ENCODE measurements at regions not wholly inside any gene's neighbourhood (a gene's known extent, or its start where the extent isn't known, plus 50 kb on each side); places are given as distances from the start of the nearest gene placed in this dataset.

GRCh38 chr13:88866195-88866594 is 1195.0 kb downstream of the SLITRK5 start:
- DNase-seq (ENCODE audit: low read depth in 1 of 2, low spot score in 1 of 2), result no peak
- ChIA-PET CTCF (no interaction called here), POLR2A (no interaction called here)
- Histone ChIP-seq H3K9me3 (no peaks in the 10 kb centered on the region), H3K27ac (no peak overlapping the region), H3K4me3 (no peak overlapping the region), H3K4me1 (no peaks in the 10 kb centered on the region), H3K4me2 (no peak overlapping the region)
- WGBS (ENCODE audit: missing lambda C conversion rate), result 16% methylated on average over 5 of the region's 5 CpGs
- no peak for FAIRE-seq
- ATAC-seq, result no peak
- no peak for TF ChIP-seq CTCF (IDR thresholded peaks at IDR 0.05)
- TF ChIP-seq CBX8 (IDR thresholded peaks at IDR 0.05), result no peak
- TF ChIP-seq E2F6 (IDR thresholded peaks at IDR 0.05; ENCODE audit: borderline replicate concordance, low read depth), result no peak
- no peak for TF ChIP-seq TP53 (CRISPR knock-in tag; IDR thresholded peaks at IDR 0.05)
- TF ChIP-seq POLR2A (IDR thresholded peaks at IDR 0.05; ENCODE audit: low read length), result no peak
- TF ChIP-seq CHD4 (IDR thresholded peaks at IDR 0.05; ENCODE audit: borderline replicate concordance), result no peak
- no peak for TF ChIP-seq ZC3H11A (IDR thresholded peaks at IDR 0.05)

- Histone ChIP-seq H3K4me1 (no peaks in the 10 kb centered on the region), H3K27ac (no peak overlapping the region), H3K9me3 (no peaks in the 10 kb centered on the region), H3K4me3 (no peak overlapping the region), H3K4me2 (no peak overlapping the region)
- no peak for ATAC-seq
- no peak for FAIRE-seq
- no peak for TF ChIP-seq REST (IDR thresholded peaks at IDR 0.05)
- TF ChIP-seq TFCP2L1 (CRISPR knock-in tag; IDR thresholded peaks at IDR 0.05), result no peak
- TF ChIP-seq EHF (CRISPR knock-in tag; IDR thresholded peaks at IDR 0.05), result no peak
- no peak for TF ChIP-seq HDAC2 (IDR thresholded peaks at IDR 0.05)
- no peak for TF ChIP-seq USF2 (IDR thresholded peaks at IDR 0.05)
- TF ChIP-seq BCL3 (IDR thresholded peaks at IDR 0.05), result no peak
- TF ChIP-seq ZNF302 (CRISPR knock-in tag; IDR thresholded peaks at IDR 0.05), result no peak
- no peak for TF ChIP-seq TP53 (CRISPR knock-in tag; IDR thresholded peaks at IDR 0.05)
- TF ChIP-seq CHD4 (IDR thresholded peaks at IDR 0.05; ENCODE audit: borderline replicate concordance), result no peak
- no peak for TF ChIP-seq EHMT2 (IDR thresholded peaks at IDR 0.05; ENCODE audit: low read depth)
- TF ChIP-seq PBX3 (IDR thresholded peaks at IDR 0.05), result no peak
- TF ChIP-seq SREBF2 (IDR thresholded peaks at IDR 0.05), result no peak
- TF ChIP-seq RFX5 (IDR thresholded peaks at IDR 0.05), result no peak
- no peak for TF ChIP-seq ZFP36 (IDR thresholded peaks at IDR 0.05; ENCODE audit: borderline replicate concordance, partially characterized antibody)
- no peak for TF ChIP-seq RARB (CRISPR knock-in tag; IDR thresholded peaks at IDR 0.05)
- TF ChIP-seq HOXB13 (CRISPR knock-in tag; IDR thresholded peaks at IDR 0.05; ENCODE audit: low read depth), result no peak
- no peak for TF ChIP-seq PHF8 (IDR thresholded peaks at IDR 0.05; ENCODE audit: borderline replicate concordance, low read depth)
- TF ChIP-seq BHLHE40 (IDR thresholded peaks at IDR 0.05; ENCODE audit: low read depth, low read length), result no peak
- no peak for TF ChIP-seq CEBPB (IDR thresholded peaks at IDR 0.05)
- ChIA-PET CTCF (no interaction called here), POLR2A (no interaction called here)
- DNase-seq (ENCODE audit: low read depth in 1 of 2, low spot score in 1 of 2), result no peak
These were observed 1212.6 kb downstream of the SLITRK5 start for GRCh38 chr13:88883741-88884140.
